GM12872 (cell line): ENCODE measurements at regions not wholly inside any gene's neighbourhood (a gene's known extent, or its start where the extent isn't known, plus 50 kb on each side); places are given as distances from the start of the nearest gene placed in this dataset.

ENCODE experiments used
- TF ChIP-seq, protein P1 (sequence below): IDR thresholded peaks from 3 replicates; pipeline ENCODE4 v1.5.1; 2011; ENCODE audit warnings: low read depth, mild to moderate bottlenecking, low read length, moderate library complexity; ENCODE audit not compliant: insufficient read depth

DNA sequence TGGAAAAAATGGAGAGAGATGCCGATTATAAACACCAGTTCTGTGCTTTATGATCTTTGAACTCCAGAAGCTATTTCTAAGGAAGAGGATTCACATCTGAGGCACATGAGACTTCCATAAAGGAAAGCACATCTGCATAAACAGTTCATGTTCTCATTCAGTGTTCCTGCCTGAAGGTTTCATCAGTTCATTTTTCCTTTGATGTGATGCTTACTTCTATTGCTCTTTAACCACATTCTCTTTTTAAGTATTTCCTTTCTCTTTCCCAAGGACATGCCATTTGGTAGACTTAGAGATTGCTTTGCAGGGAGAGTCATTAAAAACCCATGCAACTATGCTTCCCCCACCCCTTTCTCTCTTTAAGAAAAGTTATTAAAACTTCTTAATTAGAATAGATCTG, 387.0 kb upstream of the FLRT2 start:
- TF ChIP-seq, protein P1, sequence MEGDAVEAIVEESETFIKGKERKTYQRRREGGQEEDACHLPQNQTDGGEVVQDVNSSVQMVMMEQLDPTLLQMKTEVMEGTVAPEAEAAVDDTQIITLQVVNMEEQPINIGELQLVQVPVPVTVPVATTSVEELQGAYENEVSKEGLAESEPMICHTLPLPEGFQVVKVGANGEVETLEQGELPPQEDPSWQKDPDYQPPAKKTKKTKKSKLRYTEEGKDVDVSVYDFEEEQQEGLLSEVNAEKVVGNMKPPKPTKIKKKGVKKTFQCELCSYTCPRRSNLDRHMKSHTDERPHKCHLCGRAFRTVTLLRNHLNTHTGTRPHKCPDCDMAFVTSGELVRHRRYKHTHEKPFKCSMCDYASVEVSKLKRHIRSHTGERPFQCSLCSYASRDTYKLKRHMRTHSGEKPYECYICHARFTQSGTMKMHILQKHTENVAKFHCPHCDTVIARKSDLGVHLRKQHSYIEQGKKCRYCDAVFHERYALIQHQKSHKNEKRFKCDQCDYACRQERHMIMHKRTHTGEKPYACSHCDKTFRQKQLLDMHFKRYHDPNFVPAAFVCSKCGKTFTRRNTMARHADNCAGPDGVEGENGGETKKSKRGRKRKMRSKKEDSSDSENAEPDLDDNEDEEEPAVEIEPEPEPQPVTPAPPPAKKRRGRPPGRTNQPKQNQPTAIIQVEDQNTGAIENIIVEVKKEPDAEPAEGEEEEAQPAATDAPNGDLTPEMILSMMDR, result no peak

GRCh38 chr14:85146779-85147178, 383.2 kb upstream of the FLRT2 start:
- TF ChIP-seq, protein P1, result no peak

DNA sequence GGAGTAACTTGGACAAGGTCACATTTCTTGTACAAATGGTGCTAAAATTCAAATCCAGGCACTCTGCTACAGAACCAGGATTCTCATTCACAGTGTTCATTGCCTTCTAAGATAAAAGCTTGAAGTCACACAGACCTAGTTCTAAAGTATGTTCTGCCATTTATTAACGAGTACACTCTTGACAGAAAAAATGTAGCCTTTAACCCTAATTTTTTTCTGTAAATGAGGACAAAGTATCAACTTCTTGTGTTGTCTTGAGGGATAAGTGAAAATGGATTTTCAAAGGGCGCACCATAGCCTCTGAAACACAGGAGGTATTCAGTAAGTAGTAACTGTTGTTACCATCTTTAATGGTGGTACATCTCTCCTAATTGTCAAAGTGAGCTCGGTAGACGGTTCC, 379.8 kb upstream of the FLRT2 start:
- TF ChIP-seq, protein P1, result no peak

- TF ChIP-seq, protein P1, result no peak
These were observed 375.2 kb upstream of the FLRT2 start for GRCh38 chr14:85154714-85155113.

DNA sequence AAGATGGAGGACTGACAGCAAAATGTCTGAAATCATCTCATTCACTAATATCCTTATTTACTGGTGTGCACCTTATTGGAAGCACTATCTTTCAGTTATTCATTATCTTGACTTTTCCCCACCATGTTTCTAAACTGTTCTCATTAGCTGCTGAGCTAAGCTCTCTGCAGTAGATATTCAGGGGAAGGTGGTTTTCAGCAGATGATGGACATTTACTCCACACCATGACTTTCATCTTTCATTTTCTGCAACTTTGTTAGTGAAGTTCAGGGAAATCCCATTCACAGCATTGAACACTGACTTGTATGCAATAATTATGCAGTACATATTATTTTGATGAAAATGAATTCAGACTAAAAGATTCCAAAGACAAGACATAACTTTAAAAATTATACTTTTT, 373.6 kb upstream of the FLRT2 start:
- TF ChIP-seq, protein P1, result no peak

DNA sequence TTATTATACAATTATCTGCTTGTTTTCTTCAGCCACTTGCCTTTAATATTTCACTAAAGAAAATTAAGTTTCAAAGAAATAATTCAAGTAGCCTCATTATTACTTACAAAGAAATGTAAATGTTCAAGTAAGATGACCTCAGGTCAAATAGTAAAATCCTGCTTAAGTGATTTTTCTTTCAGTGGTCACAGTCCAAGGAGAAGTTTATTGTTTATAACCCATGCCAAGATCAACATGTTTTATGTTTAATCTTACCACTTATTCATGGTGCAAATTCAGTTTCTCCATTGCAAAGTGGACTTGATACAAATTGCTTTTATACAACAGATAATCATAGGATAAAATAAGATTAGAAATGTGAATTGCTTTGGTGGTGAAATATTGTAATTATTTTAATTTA, 370.2 kb upstream of the FLRT2 start:
- TF ChIP-seq, protein P1, result no peak

- TF ChIP-seq, protein P1, result no peak
These were observed 364.9 kb upstream of the FLRT2 start for GRCh38 chr14:85165094-85165493.

DNA sequence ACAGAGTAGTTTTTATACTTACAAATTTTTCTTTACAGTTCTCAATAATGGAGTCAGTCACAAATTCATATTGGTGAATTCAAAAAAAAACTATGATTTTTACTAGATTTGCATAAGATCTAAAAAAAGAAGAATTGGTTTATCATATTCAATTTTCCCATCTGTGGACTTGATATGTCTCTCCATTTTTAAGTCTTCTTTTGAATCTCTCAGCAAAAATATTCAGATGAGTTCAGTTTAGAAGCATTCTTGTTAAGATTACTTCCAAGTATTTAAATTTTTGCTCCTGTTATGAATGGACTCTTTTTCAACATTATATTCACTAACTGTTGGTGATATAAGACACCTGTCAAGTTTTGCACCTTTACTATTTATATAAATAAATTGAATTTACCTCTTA, 360.6 kb upstream of the FLRT2 start:
- TF ChIP-seq, protein P1, result no peak
